ENCODE measurements at regions not wholly inside any gene's neighbourhood (a gene's known extent, or its start where the extent isn't known, plus 50 kb on each side); places are given as distances from the start of the nearest gene placed in this dataset.

GRCh38 chr14:85987292-85987691 is 457.3 kb downstream of the FLRT2 start:
- H3K27me3 Mint-ChIP-seq (ENCODE audit: unreplicated experiment): no peaks in the 10 kb centered on the region
- H3K36me3 Mint-ChIP-seq (ENCODE audit: unreplicated experiment): no peaks in the 10 kb centered on the region
- H3K9me3 Mint-ChIP-seq (ENCODE audit: unreplicated experiment): no peaks in the 10 kb centered on the region
- TF ChIP-seq CTCF (IDR thresholded peaks at IDR 0.05): no peak
- DNase-seq (ENCODE audit: extremely low spot score, unreplicated experiment): no peak
- no peak overlapping the region for H3K4me3 Mint-ChIP-seq (ENCODE audit: unreplicated experiment)
- no peaks in the 10 kb centered on the region for H3K4me1 Mint-ChIP-seq (ENCODE audit: unreplicated experiment)
- H3K27ac Mint-ChIP-seq (ENCODE audit: unreplicated experiment): no peak overlapping the region

GRCh38 chr14:85978582-85979250 is 448.8 kb downstream of the FLRT2 start:
- Mint-ChIP-seq H3K4me1 (ENCODE audit: unreplicated experiment) (no peaks in the 10 kb centered on the region), H3K27ac (ENCODE audit: unreplicated experiment) (no peak overlapping the region), H3K36me3 (ENCODE audit: unreplicated experiment) (no peaks in the 10 kb centered on the region), H3K27me3 (ENCODE audit: unreplicated experiment) (no peaks in the 10 kb centered on the region), H3K4me3 (ENCODE audit: unreplicated experiment) (no peak overlapping the region), H3K9me3 (ENCODE audit: unreplicated experiment) (no peaks in the 10 kb centered on the region)
- peak; percentile 29 for TF ChIP-seq CTCF (IDR thresholded peaks at IDR 0.05)
- DNase-seq (ENCODE audit: extremely low spot score, unreplicated experiment): no peak

GRCh38 chr14:85974602-85975001 is 444.7 kb downstream of the FLRT2 start:
- no peaks in the 10 kb centered on the region for H3K27me3 Mint-ChIP-seq (ENCODE audit: unreplicated experiment)
- no peak for TF ChIP-seq CTCF (IDR thresholded peaks at IDR 0.05)
- H3K27ac Mint-ChIP-seq (ENCODE audit: unreplicated experiment): no peak overlapping the region

GRCh38 chr14:85963486-85963885 is 433.5 kb downstream of the FLRT2 start:
- DNase-seq (ENCODE audit: extremely low spot score, unreplicated experiment): no peak
- H3K9me3 Mint-ChIP-seq (ENCODE audit: unreplicated experiment): no peaks in the 10 kb centered on the region
- no peaks in the 10 kb centered on the region for H3K4me1 Mint-ChIP-seq (ENCODE audit: unreplicated experiment)
- H3K27ac Mint-ChIP-seq (ENCODE audit: unreplicated experiment): no peak overlapping the region
- no peak overlapping the region for H3K4me3 Mint-ChIP-seq (ENCODE audit: unreplicated experiment)
- TF ChIP-seq CTCF (IDR thresholded peaks at IDR 0.05): no peak
- no peaks in the 10 kb centered on the region for H3K36me3 Mint-ChIP-seq (ENCODE audit: unreplicated experiment)
- no peaks in the 10 kb centered on the region for H3K27me3 Mint-ChIP-seq (ENCODE audit: unreplicated experiment)

More at GRCh38 chr14:85974602-85975001, 444.7 kb downstream of the FLRT2 start:
- H3K9me3 Mint-ChIP-seq (ENCODE audit: unreplicated experiment): peaks cover under 1% of the 10 kb centered on the region
- no peaks in the 10 kb centered on the region for H3K36me3 Mint-ChIP-seq (ENCODE audit: unreplicated experiment)
- no peak overlapping the region for H3K4me3 Mint-ChIP-seq (ENCODE audit: unreplicated experiment)
- DNase-seq (ENCODE audit: extremely low spot score, unreplicated experiment): no peak
- H3K4me1 Mint-ChIP-seq (ENCODE audit: unreplicated experiment): no peaks in the 10 kb centered on the region

- H3K4me1 Mint-ChIP-seq (ENCODE audit: unreplicated experiment): no peaks in the 10 kb centered on the region
- H3K36me3 Mint-ChIP-seq (ENCODE audit: unreplicated experiment): no peaks in the 10 kb centered on the region
- H3K27ac Mint-ChIP-seq (ENCODE audit: unreplicated experiment): no peak overlapping the region
- no peak for DNase-seq (ENCODE audit: extremely low spot score, unreplicated experiment)
- no peaks in the 10 kb centered on the region for H3K9me3 Mint-ChIP-seq (ENCODE audit: unreplicated experiment)
- no peak overlapping the region for H3K4me3 Mint-ChIP-seq (ENCODE audit: unreplicated experiment)
- no peak for TF ChIP-seq CTCF (IDR thresholded peaks at IDR 0.05)
- H3K27me3 Mint-ChIP-seq (ENCODE audit: unreplicated experiment): no peaks in the 10 kb centered on the region
Measured at GRCh38 chr14:85960756-85961155, 430.8 kb downstream of the FLRT2 start.

Data from osteocyte (in vitro differentiated cells).